Motor neuron (in vitro differentiated cells): ENCODE measurements at regions not wholly inside any gene's neighbourhood (a gene's known extent, or its start where the extent isn't known, plus 50 kb on each side); places are given as distances from the start of the nearest gene placed in this dataset.
A peak's percentile ranks its signal among the peaks of the same experiment; 100 is the strongest.

ENCODE experiments used
- ATAC-seq, 8 experiments: fragments of 200-7000 bp; cut with Tn5 transposase; replicated peaks in 6 of 8; 2 replicates each; pipeline ENCODE4 v1.8.0; 2021; ENCODE audit warnings: mild to moderate bottlenecking in 8 of 8, moderate library complexity in 8 of 8
- H3K27ac ChIP-seq, 2 donors: fragments of 250-450 bp; sonication (Bioruptor Pico); 2 replicates each; pipeline ENCODE4 v1.9.0; 2021; ENCODE audit warnings: antibody characterized with exemption in 2 of 2, mild to moderate bottlenecking in 2 of 2, moderate library complexity in 1 of 2
- H3K4me1 ChIP-seq, 2 donors: fragments of 250-450 bp; sonication (Bioruptor Pico); replicated peaks in 1 of 2; 2 replicates each; pipeline ENCODE4 v1.6.1; 2021; ENCODE audit warnings: antibody characterized with exemption in 2 of 2, mild to moderate bottlenecking in 2 of 2, moderate library complexity in 1 of 2
- H3K4me3 ChIP-seq, 5 donors: fragments of 250-450 bp; sonication (Bioruptor Pico); 2 replicates each; pipeline ENCODE4 v1.9.0; 2021; ENCODE audit warnings: antibody characterized with exemption in 5 of 5, mild to moderate bottlenecking in 5 of 5, moderate library complexity in 4 of 5
- WGBS, 10 experiments: fragments of 450-650 bp; shearing (Covaris generic); methylation state at CpG; one replicate each; pipeline ENCODE4 v1.0.0; 2022; 5-methylcytosine and 5-hydroxymethylcytosine counted together
- in situ Hi-C, 9 experiments: fragments of 400-800 bp; cut with MboI; loops; one replicate each; pipeline ENCODE4 v1.15.0; 2021; ENCODE audit warnings: low sequenced_read_pairs in 9 of 9, low pct_unique_long_range_greater_than_20kb in 2 of 9; ENCODE audit not compliant: unreplicated experiment in 9 of 9

GRCh38 chr16:56109994-56110393, 81.3 kb upstream of the GNAO1 start:
- Histone ChIP-seq H3K4me3 (no peak overlapping the region), H3K27ac (no peak overlapping the region), H3K4me1 (peaks cover 16% of the 10 kb centered on the region in 2 donors)
- in situ Hi-C loops = no loop called here
- 0 to 92% (median 62%) methylated on average over 2 to 4 of the region's 4 CpGs for WGBS, 10 experiments
- ATAC-seq = peak in 2 of 8 experiments; percentile 43 to 52

- H3K27ac ChIP-seq = no peak overlapping the region
- no peak for ATAC-seq
- peaks cover 16% of the 10 kb centered on the region in 2 donors for H3K4me1 ChIP-seq
- in situ Hi-C loops = no loop called here
- H3K4me3 ChIP-seq = no peak overlapping the region
- 0 to 100% (median 83%) methylated on average over 1 of the region's 1 CpG; no CpG with 5 or more reads in 2 of the 10 experiments for WGBS, 10 experiments
These were observed 82.1 kb upstream of the GNAO1 start for GRCh38 chr16:56109205-56109604.

DNA sequence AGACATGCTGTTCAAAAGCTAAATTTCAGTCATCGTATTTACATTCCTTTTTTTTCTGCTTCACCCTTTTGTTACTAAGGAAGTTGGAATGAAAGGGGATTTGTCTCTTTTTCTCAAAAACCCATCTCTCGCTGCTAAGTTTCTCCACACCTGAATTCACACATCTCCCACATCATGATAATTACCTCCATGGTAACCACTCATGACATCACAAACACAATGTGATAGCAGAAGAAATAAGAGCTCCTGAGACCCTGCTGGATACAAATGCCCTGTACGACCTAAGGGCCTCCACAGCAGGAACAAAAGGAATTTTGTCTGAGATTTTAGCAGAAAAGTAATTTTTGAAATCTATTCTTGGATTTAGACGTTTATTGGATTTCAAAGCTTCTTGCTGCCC, 82.6 kb upstream of the GNAO1 start:
- 0 to 100% (median 65%) methylated on average over 1 to 4 of the region's 4 CpGs for WGBS, 10 experiments
- in situ Hi-C loops = no loop called here
- ATAC-seq = peak in 1 of 8 experiments; percentile 49
- Histone ChIP-seq H3K27ac (no peak overlapping the region), H3K4me1 (peaks cover 16 to 18% of the 10 kb centered on the region in 2 donors), H3K4me3 (no peak overlapping the region)

DNA sequence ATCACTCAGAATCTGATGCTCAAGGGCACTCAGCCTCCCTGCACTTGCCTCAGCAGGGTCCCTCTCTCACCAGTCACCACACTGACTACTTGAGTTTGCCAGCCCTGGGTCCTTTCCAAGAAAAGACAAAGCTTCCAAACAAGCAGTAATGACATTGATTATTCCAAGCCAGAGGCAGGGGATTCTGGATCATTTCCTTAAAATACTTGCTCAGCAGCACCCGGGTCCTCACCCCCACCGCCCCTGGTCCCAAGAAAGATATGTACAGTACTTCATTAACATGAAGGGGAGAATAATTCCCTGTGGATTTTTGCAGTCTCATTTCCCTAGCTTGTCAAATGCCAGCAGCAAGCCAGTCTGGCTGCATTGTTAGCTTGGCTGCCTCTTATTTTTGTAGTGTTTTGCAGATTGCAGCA, 83.2 kb upstream of the GNAO1 start:
- ATAC-seq = peak in 5 of 8 experiments; percentile 38 to 72 (median 45)
- Histone ChIP-seq H3K4me3 (no peak overlapping the region), H3K27ac (no peak overlapping the region), H3K4me1 (peaks cover 16 to 25% of the 10 kb centered on the region in 2 donors)
- in situ Hi-C loops = no loop called here
- 0 to 13% (median 7%) methylated on average over 1 to 2 of the region's 2 CpGs; no CpG with 5 or more reads in 5 of the 10 experiments for WGBS, 10 experiments

DNA sequence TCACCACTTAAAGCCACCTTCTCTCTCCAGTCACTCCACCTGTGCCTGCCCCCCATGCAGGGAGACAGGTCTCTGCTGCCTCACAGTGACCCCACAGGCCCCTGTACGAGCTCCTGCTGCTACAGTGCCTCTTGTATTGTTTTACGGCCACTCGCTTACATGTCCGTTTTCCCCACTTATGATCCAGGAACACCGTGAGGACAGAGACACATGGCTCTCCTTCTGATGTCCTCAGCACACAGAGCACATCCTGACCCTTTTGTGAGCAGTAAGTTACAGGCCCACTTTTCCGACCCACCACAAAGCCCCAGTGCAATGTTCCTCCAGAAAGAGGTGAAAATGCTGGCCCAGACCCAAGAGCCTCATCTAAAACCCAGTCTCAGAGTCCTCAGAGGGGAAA, 84.8 kb upstream of the GNAO1 start:
- in situ Hi-C loops = no loop called here
- H3K4me3 ChIP-seq = no peak overlapping the region
- no peak for ATAC-seq
- whole genome bisulfite sequencing, 10 experiments = 57 to 100% (median 94%) methylated on average over 1 to 5 of the region's 6 CpGs; no CpG with 5 or more reads in 3 of the 10 experiments
- peaks cover 27 to 36% of the 10 kb centered on the region in 2 donors for H3K4me1 ChIP-seq
- no peak overlapping the region for H3K27ac ChIP-seq

- peak in 4 of 8 experiments; percentile 4 to 65 (median 51) for ATAC-seq
- peak overlapping the region; percentile 76 to 77 for H3K27ac ChIP-seq
- H3K4me1 ChIP-seq = peaks cover 22 to 30% of the 10 kb centered on the region in 2 donors
- 0 to 100% (median 59%) methylated on average over 1 to 3 of the region's 3 CpGs; no CpG with 5 or more reads in 1 of the 10 experiments for WGBS, 10 experiments
- in situ Hi-C loops = no loop called here
- no peak overlapping the region for H3K4me3 ChIP-seq
These were observed 88.4 kb upstream of the GNAO1 start for GRCh38 chr16:56102906-56103305.

GRCh38 chr16:56102183-56102686, 89.1 kb upstream of the GNAO1 start:
- 0 to 50% (median 10%) methylated on average over 1 to 8 of the region's 13 CpGs; no CpG with 5 or more reads in 4 of the 10 experiments for WGBS, 10 experiments
- Histone ChIP-seq H3K4me3 (peak overlapping the region in 4 of 5 donors; percentile 8 to 27 (median 16)), H3K4me1 (peaks cover 20 to 28% of the 10 kb centered on the region in 2 donors), H3K27ac (peak overlapping the region; percentile 76 to 77)
- peak; percentile 90 to 96 (median 95) for ATAC-seq
- in situ Hi-C loops = no loop called here

DNA sequence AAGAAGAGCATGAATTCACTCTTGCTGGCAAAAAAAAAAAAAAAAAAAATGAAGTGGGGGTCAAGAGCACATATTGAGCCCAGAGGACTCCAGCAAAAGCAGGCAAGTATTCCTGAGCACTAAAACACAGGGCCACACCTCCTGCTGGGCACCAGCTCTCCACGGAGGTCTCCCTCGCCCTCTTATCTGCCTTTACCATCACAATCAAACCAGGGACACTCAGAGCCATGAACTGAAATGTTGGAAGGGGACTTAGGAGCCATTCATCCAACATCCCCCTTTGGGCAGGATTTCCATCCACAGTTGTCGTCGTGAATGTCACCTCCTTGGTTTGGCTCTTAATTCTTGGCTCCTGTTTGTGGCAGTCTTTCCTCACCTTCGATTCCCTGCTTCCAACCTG, 89.8 kb upstream of the GNAO1 start:
- Histone ChIP-seq H3K4me1 (peaks cover 20 to 28% of the 10 kb centered on the region in 2 donors), H3K4me3 (no peak overlapping the region), H3K27ac (peak overlapping the region; percentile 76 to 77)
- in situ Hi-C loops = no loop called here
- no peak for ATAC-seq
- WGBS, 10 experiments = 0 to 100% (median 78%) methylated on average over 1 to 5 of the region's 5 CpGs; no CpG with 5 or more reads in 2 of the 10 experiments

- Histone ChIP-seq H3K27ac (no peak overlapping the region), H3K4me1 (peaks cover 13 to 15% of the 10 kb centered on the region in 2 donors), H3K4me3 (no peak overlapping the region)
- no peak for ATAC-seq
- WGBS, 10 experiments = 0 to 88% (median 47%) methylated on average over 1 to 2 of the region's 2 CpGs; no CpG with 5 or more reads in 1 of the 10 experiments
- in situ Hi-C loops = no loop called here
These were observed 94.0 kb upstream of the GNAO1 start for GRCh38 chr16:56097306-56097705.

- Histone ChIP-seq H3K4me3 (no peak overlapping the region), H3K4me1 (no peaks in the 10 kb centered on the region), H3K27ac (no peak overlapping the region)
- 50 to 67% (median 67%) methylated on average over 1 of the region's 1 CpG; no CpG with 5 or more reads in 7 of the 10 experiments for WGBS, 10 experiments
- ATAC-seq = peak in 3 of 8 experiments; percentile 28 to 68 (median 59)
- in situ Hi-C loops = no loop called here
These were observed 97.1 kb upstream of the GNAO1 start for GRCh38 chr16:56094231-56094630.

- in situ Hi-C loops = no loop called here
These were observed 98.2 kb upstream of the GNAO1 start for GRCh38 chr16:56093055-56093454.

GRCh38 chr16:56090076-56090475, 101.2 kb upstream of the GNAO1 start:
- no peaks in the 10 kb centered on the region for H3K4me1 ChIP-seq
- H3K4me3 ChIP-seq = no peak overlapping the region
- ATAC-seq = no peak
- 20 to 71% (median 43%) methylated on average over 1 of the region's 2 CpGs; no CpG with 5 or more reads in 7 of the 10 experiments for whole genome bisulfite sequencing, 10 experiments
- in situ Hi-C loops = no loop called here
- no peak overlapping the region for H3K27ac ChIP-seq

More at GRCh38 chr16:56093055-56093454, 98.2 kb upstream of the GNAO1 start:
- WGBS, 10 experiments = 0 to 81% (median 54%) methylated on average over 1 to 2 of the region's 2 CpGs
- Histone ChIP-seq H3K27ac (no peak overlapping the region), H3K4me3 (no peak overlapping the region), H3K4me1 (no peaks in the 10 kb centered on the region)
- ATAC-seq = peak in 6 of 8 experiments; percentile 38 to 100 (median 54)

DNA sequence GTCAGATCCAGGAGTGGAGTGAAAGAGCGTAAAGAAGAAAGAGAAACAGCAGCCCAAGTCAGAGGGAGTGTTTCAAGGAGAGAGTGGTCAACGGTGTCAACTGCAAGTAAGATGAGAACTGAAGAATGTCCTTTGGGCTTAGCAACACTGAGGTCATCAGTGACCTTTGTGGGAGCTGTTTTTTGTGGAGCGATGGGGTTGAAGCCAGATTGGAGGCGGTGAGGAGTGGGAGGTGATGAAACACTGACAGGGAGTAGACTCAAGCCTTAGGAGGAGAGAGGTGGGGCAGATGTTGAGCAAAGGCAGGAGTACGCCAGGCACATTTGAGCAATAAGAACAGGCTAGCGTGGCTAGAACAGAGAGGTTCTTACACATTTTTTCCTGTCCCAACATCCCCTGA, 103.7 kb upstream of the GNAO1 start:
- 0 to 100% (median 81%) methylated on average over 1 to 6 of the region's 6 CpGs; no CpG with 5 or more reads in 1 of the 10 experiments for WGBS, 10 experiments
- Histone ChIP-seq H3K27ac (no peak overlapping the region), H3K4me3 (no peak overlapping the region), H3K4me1 (no peaks in the 10 kb centered on the region)
- in situ Hi-C loops = no loop called here
- no peak for ATAC-seq

GRCh38 chr16:56081371-56081770, 109.9 kb upstream of the GNAO1 start:
- H3K27ac ChIP-seq = no peak overlapping the region
- H3K4me3 ChIP-seq = no peak overlapping the region
- ATAC-seq = no peak
- in situ Hi-C loops = no loop called here
- H3K4me1 ChIP-seq = no peaks in the 10 kb centered on the region
- WGBS, 10 experiments = 100% methylated on average over 1 of the region's 2 CpGs; no CpG with 5 or more reads in 9 of the 10 experiments
